ENCODE measurements at regions not wholly inside any gene's neighbourhood (a gene's known extent, or its start where the extent isn't known, plus 50 kb on each side); places are given as distances from the start of the nearest gene placed in this dataset.

GRCh38 chrX:148354916-148355315, 145.5 kb upstream of the AFF2 start:
- TF ChIP-seq CTCF (IDR thresholded peaks at IDR 0.05; ENCODE audit: low read length) (no peak), EZH2 (IDR thresholded peaks at IDR 0.05; ENCODE audit: borderline replicate concordance, low read length) (no peak)

Data from OCI-LY1 (cell line).